SK-N-SH (cell line): ENCODE measurements at regions not wholly inside any gene's neighbourhood (a gene's known extent, or its start where the extent isn't known, plus 50 kb on each side); places are given as distances from the start of the nearest gene placed in this dataset.

Source experiments
- CTCF ChIA-PET: fragments of 300-600, 350-600 bp; formaldehyde crosslinking; extraction: SDS; loops from one replicate; lab custom pipeline; 2021; lab: Yijun Ruan, JAX
- POLR2A ChIA-PET: fragments of 350-600 bp; sonication (Branson Sonifier 250); formaldehyde crosslinking; extraction: SDS; loops from one replicate; lab custom pipeline; 2020; ENCODE audit warnings: antibody characterized with exemption, inconsistent platforms; lab: Yijun Ruan, JAX
- DNase-seq: peaks from one replicate; pipeline ENCODE4 v3.0.0; 2012
- H2AFZ ChIP-seq: fragments of 200-600 bp; sonication (generic); 2 replicates; pipeline ENCODE4 v1.8.1; 2016; ENCODE audit warnings: antibody characterized with exemption, mild to moderate bottlenecking, low read depth
- H3F3A ChIP-seq: fragments of 200-600 bp; sonication (generic); replicated peaks from 2 replicates; pipeline ENCODE3; 2016; ENCODE audit warnings: antibody characterized with exemption, mild to moderate bottlenecking; ENCODE audit not compliant: insufficient read depth
- H3K27ac ChIP-seq, 2 experiments: fragments of 200-500 bp in 1 of 2; fragments of 200-600 bp in 1 of 2; sonication (Bioruptor generic) in 1 of 2; sonication (generic), shearing (Covaris generic) in 1 of 2; 2 replicates each; pipeline versions ENCODE4 v1.5.1 to v1.6.1; 2014 to 2016; ENCODE audit warnings: low read depth in 2 of 2, inconsistent platforms in 1 of 2, low read length in 1 of 2, mild to moderate bottlenecking in 1 of 2, mixed read lengths in 1 of 2
- H3K27me3 ChIP-seq: fragments of 200-600 bp; sonication (generic), shearing (Covaris generic); 2 replicates; pipeline ENCODE4 v1.6.1; 2016; ENCODE audit warnings: mixed run types; ENCODE audit not compliant: insufficient read depth
- H3K36me3 ChIP-seq, 2 experiments: fragments of 200-500 bp in 1 of 2; fragments of 200-600 bp in 1 of 2; sonication (Bioruptor generic) in 1 of 2; sonication (generic) in 1 of 2; replicated peaks in 1 of 2; 2 replicates each; pipeline versions ENCODE3 to v1.5.1; 2014 to 2016; ENCODE audit warnings: low read length in 1 of 2, mild to moderate bottlenecking in 1 of 2; ENCODE audit not compliant: insufficient read depth in 2 of 2, control insufficient read depth in 1 of 2
- H3K4me1 ChIP-seq, 2 experiments: fragments of 200-500 bp in 1 of 2; fragments of 200-600 bp in 1 of 2; sonication (Bioruptor generic) in 1 of 2; sonication (generic), shearing (Covaris generic) in 1 of 2; 2 replicates each; pipeline versions ENCODE4 v1.5.1 to v1.6.1; 2014 to 2016; ENCODE audit warnings: low read depth in 1 of 2, low read length in 1 of 2, mixed run types in 1 of 2; ENCODE audit not compliant: insufficient read depth in 2 of 2, control insufficient read depth in 1 of 2
- H3K4me2 ChIP-seq: fragments of 200-600 bp; sonication (generic), shearing (Covaris generic); 2 replicates; pipeline ENCODE4 v1.6.1; 2017; ENCODE audit warnings: mixed run types
- H3K4me3 ChIP-seq, 2 experiments: fragments of 200-500 bp in 1 of 2; fragments of 200-600 bp in 1 of 2; sonication (Bioruptor generic) in 1 of 2; sonication (generic), shearing (Covaris generic) in 1 of 2; 2 replicates each; pipeline versions ENCODE4 v1.5.1 to v1.8.1; 2014 to 2016; ENCODE audit warnings: low read depth in 2 of 2, inconsistent platforms in 1 of 2, low read length in 1 of 2, mild to moderate bottlenecking in 1 of 2, mixed read lengths in 1 of 2, moderate library complexity in 1 of 2
- H3K79me2 ChIP-seq: fragments of 200-600 bp; sonication (generic); 2 replicates; pipeline ENCODE4 v1.8.1; 2017; ENCODE audit warnings: mild to moderate bottlenecking; ENCODE audit not compliant: insufficient read depth
- H3K9ac ChIP-seq: fragments of 200-600 bp; sonication (generic); 2 replicates; pipeline ENCODE4 v1.6.1; 2017; ENCODE audit warnings: mixed run types
- H3K9me2 ChIP-seq: fragments of 200-600 bp; sonication (generic); 2 replicates; pipeline ENCODE4 v1.6.1; 2017; ENCODE audit warnings: mixed run types
- H3K9me3 ChIP-seq: fragments of 200-600 bp; sonication (generic); 2 replicates; pipeline ENCODE4 v1.6.1; 2017; ENCODE audit warnings: mixed run types, mild to moderate bottlenecking, moderate library complexity
- H4K20me1 ChIP-seq: fragments of 200-600 bp; sonication (generic); 2 replicates; pipeline ENCODE4 v1.6.1; 2017; ENCODE audit warnings: mild to moderate bottlenecking, mixed run types; ENCODE audit not compliant: insufficient read depth
- EZH2phosphoT487 ChIP-seq: fragments of 200-600 bp; sonication (generic); IDR thresholded peaks from 2 replicates; pipeline ENCODE4 v1.6.1; 2017; ENCODE audit warnings: low read depth, mixed run types, mild to moderate bottlenecking, antibody characterized with exemption, moderate library complexity, borderline replicate concordance
- FOSL2 ChIP-seq: IDR thresholded peaks from 2 replicates; pipeline ENCODE4 v1.4.0; 2012; ENCODE audit warnings: low read depth, mild to moderate bottlenecking, moderate library complexity, borderline replicate concordance
- FOXJ3 ChIP-seq: sonication (generic); formaldehyde crosslinking; IDR thresholded peaks from 2 replicates; pipeline ENCODE4 v1.5.1; 2020; ENCODE audit warnings: mild to moderate bottlenecking, missing genetic modification reagents
- GATA2 ChIP-seq: sonication (generic); formaldehyde crosslinking; IDR thresholded peaks from 2 replicates; pipeline ENCODE4 v1.5.0; 2020; ENCODE audit warnings: mild to moderate bottlenecking, missing genetic modification reagents
- JUND ChIP-seq: IDR thresholded peaks from 2 replicates; pipeline ENCODE4 v1.4.0; 2012
- MEF2A ChIP-seq: IDR thresholded peaks from 2 replicates; pipeline ENCODE4 v1.4.0; 2012; ENCODE audit warnings: low read depth, borderline replicate concordance
- NRF1 ChIP-seq: IDR thresholded peaks from 2 replicates; pipeline ENCODE4 v1.6.1; 2012; ENCODE audit warnings: low read depth, mild to moderate bottlenecking, low read length
- TAF1 ChIP-seq: IDR thresholded peaks from 2 replicates; pipeline ENCODE4 v1.6.1; 2012; ENCODE audit warnings: low read depth, mild to moderate bottlenecking, low read length, moderate library complexity, borderline replicate concordance
- YY1 ChIP-seq: IDR thresholded peaks from 2 replicates; pipeline ENCODE4 v1.4.0; 2012; ENCODE audit warnings: low read depth, mild to moderate bottlenecking
- WGBS: methylation state at CpG from one replicate; pipeline ENCODE4 v1.1.6; 2017; ENCODE audit warnings: low lambda C conversion rate; 5-methylcytosine and 5-hydroxymethylcytosine counted together
- TF ChIP-seq, protein P1 (sequence below): fragments of 150-350 bp; IDR thresholded peaks from 2 replicates; pipeline ENCODE4 v1.6.1; 2016; ENCODE audit warnings: mild to moderate bottlenecking, low read depth, low read length
- TF ChIP-seq, protein P2 (sequence below): IDR thresholded peaks from 2 replicates; pipeline ENCODE4; 2012
- TF ChIP-seq, protein P3 (sequence below): IDR thresholded peaks from 2 replicates; pipeline ENCODE4 v1.4.0; 2012; ENCODE audit warnings: low read depth, borderline replicate concordance

DNA sequence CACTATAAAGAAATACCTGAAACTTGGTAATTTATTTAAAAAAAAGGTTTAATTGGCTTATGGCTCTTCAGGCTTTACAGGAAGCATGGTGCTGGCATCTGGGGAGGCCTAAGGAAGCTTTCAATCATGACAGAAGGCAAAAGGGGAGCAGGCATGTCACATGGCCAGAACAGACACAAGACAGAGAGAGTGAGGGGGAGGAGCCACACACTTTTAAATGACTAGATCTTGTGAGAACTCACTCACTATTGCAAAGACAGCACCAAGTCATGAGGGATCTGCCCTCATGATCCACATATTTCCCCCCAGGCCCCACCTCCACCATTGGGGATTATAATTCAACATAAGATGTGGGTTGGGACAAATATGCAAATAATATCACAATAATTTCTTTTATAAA lies 355.6 kb downstream of the DAD1 start:
- Histone ChIP-seq H3K9me2 (no peaks in the 10 kb centered on the region), H3K27me3 (no peaks in the 10 kb centered on the region), H3K4me2 (no peak overlapping the region), H3K36me3 (no peaks in the 10 kb centered on the region), H3K79me2 (no peaks in the 10 kb centered on the region), H3K4me3 (no peak overlapping the region), H2AFZ (no peak overlapping the region), H3K27ac (no peak overlapping the region), H3K9me3 (no peaks in the 10 kb centered on the region), H4K20me1 (no peaks in the 10 kb centered on the region), H3K9ac (no peak overlapping the region), H3F3A (no peaks in the 10 kb centered on the region), H3K4me1 (no peaks in the 10 kb centered on the region)
- POLR2A ChIA-PET: no interaction called here
- CTCF ChIA-PET: no interaction called here
- TF ChIP-seq FOSL2 (no peak), NRF1 (no peak), JUND (no peak), FOXJ3 (CRISPR knock-in tag) (no peak), MEF2A (no peak), GATA2 (CRISPR knock-in tag) (no peak), TAF1 (no peak)
- TF ChIP-seq, protein P1, sequence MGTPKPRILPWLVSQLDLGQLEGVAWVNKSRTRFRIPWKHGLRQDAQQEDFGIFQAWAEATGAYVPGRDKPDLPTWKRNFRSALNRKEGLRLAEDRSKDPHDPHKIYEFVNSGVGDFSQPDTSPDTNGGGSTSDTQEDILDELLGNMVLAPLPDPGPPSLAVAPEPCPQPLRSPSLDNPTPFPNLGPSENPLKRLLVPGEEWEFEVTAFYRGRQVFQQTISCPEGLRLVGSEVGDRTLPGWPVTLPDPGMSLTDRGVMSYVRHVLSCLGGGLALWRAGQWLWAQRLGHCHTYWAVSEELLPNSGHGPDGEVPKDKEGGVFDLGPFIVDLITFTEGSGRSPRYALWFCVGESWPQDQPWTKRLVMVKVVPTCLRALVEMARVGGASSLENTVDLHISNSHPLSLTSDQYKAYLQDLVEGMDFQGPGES: no peak
- TF ChIP-seq, protein P2, sequence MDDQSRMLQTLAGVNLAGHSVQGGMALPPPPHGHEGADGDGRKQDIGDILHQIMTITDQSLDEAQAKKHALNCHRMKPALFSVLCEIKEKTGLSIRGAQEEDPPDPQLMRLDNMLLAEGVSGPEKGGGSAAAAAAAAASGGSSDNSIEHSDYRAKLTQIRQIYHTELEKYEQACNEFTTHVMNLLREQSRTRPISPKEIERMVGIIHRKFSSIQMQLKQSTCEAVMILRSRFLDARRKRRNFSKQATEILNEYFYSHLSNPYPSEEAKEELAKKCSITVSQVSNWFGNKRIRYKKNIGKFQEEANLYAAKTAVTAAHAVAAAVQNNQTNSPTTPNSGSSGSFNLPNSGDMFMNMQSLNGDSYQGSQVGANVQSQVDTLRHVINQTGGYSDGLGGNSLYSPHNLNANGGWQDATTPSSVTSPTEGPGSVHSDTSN: no peak
- DNase-seq: no peak

DNA sequence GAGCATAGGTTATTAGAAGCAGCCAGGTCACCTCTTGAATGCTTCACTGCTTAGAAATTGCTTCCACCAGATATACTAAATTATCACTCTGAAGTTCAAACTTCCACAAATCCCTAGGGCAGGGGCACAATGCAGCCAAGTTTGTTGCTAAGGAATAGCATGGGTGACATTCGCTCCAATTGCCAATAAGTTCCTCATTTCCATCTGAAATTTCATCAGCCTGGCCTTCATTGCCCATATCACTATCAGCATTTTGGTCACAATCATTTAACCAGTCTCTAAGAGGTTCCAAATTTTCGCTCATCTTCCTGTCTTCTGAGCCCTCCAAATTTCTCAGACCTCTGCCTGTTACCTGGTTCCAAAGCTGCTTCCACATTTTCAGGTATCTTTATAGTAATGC lies 356.1 kb downstream of the DAD1 start:
- H3F3A ChIP-seq: no peaks in the 10 kb centered on the region
- no peak overlapping the region for H3K27ac ChIP-seq
- H2AFZ ChIP-seq: no peak overlapping the region
- no peak overlapping the region for H3K4me3 ChIP-seq
- DNase-seq: no peak
- no peaks in the 10 kb centered on the region for H3K79me2 ChIP-seq
- H3K9me3 ChIP-seq: no peaks in the 10 kb centered on the region
- TF ChIP-seq FOSL2 (no peak), YY1 (no peak), FOXJ3 (CRISPR knock-in tag) (no peak), EZH2phosphoT487 (no peak), NRF1 (no peak)
- TF ChIP-seq, protein P3, sequence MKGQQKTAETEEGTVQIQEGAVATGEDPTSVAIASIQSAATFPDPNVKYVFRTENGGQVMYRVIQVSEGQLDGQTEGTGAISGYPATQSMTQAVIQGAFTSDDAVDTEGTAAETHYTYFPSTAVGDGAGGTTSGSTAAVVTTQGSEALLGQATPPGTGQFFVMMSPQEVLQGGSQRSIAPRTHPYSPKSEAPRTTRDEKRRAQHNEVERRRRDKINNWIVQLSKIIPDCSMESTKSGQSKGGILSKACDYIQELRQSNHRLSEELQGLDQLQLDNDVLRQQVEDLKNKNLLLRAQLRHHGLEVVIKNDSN: no peak
- no peaks in the 10 kb centered on the region for H3K27me3 ChIP-seq
- 8% methylated on average over 2 of the region's 2 CpGs for WGBS
- no peak overlapping the region for H3K4me2 ChIP-seq
- H3K9ac ChIP-seq: no peak overlapping the region
- CTCF ChIA-PET: no interaction called here
- H3K4me1 ChIP-seq: no peaks in the 10 kb centered on the region
- no peaks in the 10 kb centered on the region for H4K20me1 ChIP-seq
- no peaks in the 10 kb centered on the region for H3K36me3 ChIP-seq
- POLR2A ChIA-PET: no interaction called here
- H3K9me2 ChIP-seq: no peaks in the 10 kb centered on the region
